HCT116 (cell line): ENCODE measurements at regions not wholly inside any gene's neighbourhood (a gene's known extent, or its start where the extent isn't known, plus 50 kb on each side); places are given as distances from the start of the nearest gene placed in this dataset.

Source experiments
- ATAC-seq: fragments of 200-7000 bp; cut with Tn5 transposase; 2 replicates; pipeline ENCODE4 v1.9.1; 2020; ENCODE audit warnings: mild to moderate bottlenecking, moderate library complexity
- BruUV-seq: library from RNA; stranded (reverse); fragments of 400-500 nt; replicated peaks from 2 replicates; lab custom pipeline; 2021; lab: Mats Ljungman, UMichigan
- CTCF ChIA-PET: fragments of 300-600 bp; sonication (Branson Sonifier 250); formaldehyde crosslinking; loops from one replicate; lab custom pipeline; 2021; ENCODE audit warnings: antibody characterized with exemption; lab: Charles Lee
- POLR2A ChIA-PET: fragments of 300-600, 350-600 bp; sonication (Branson Sonifier 250); formaldehyde crosslinking; loops from one replicate; lab custom pipeline; 2021; ENCODE audit warnings: antibody characterized with exemption; lab: Charles Lee
- RAD21 ChIA-PET, 2 experiments: fragments of 300-600 bp; sonication (Branson Sonifier 250); formaldehyde crosslinking; loops; one replicate each; lab custom pipeline; 2023; ENCODE audit warnings: low total read pairs in 2 of 2; ENCODE audit not compliant: uncharacterized antibody in 2 of 2, unreplicated experiment in 2 of 2, low non-redundant PET in 1 of 2; lab: Charles Lee
- DNase-seq: peaks from one replicate; pipeline ENCODE4 v3.0.0-alpha.2; 2010; ENCODE audit warnings: low read depth, low spot score
- H2AFZ ChIP-seq: fragments of 200-600 bp; shearing (Covaris generic), sonication (generic); 2 replicates; pipeline ENCODE4 v1.6.1; 2017; ENCODE audit warnings: low read depth, mixed run types, mixed read lengths, antibody characterized with exemption, low read length; ENCODE audit not compliant: poor library complexity, severe bottlenecking
- H3K27ac ChIP-seq: 2 replicates; pipeline ENCODE4 v1.5.1; 2012; ENCODE audit warnings: low read depth, low read length
- H3K27me3 ChIP-seq: fragments of 200-600 bp; sonication (generic); 2 replicates; pipeline ENCODE4 v1.6.1; 2016; ENCODE audit warnings: mixed run types, low read length, mixed read lengths; ENCODE audit not compliant: insufficient read depth
- H3K36me3 ChIP-seq, 2 experiments: fragments of 200-500 bp in 1 of 2; fragments of 200-600 bp in 1 of 2; sonication (Bioruptor generic) in 1 of 2; sonication (generic) in 1 of 2; 2 replicates each; pipeline versions ENCODE4 v1.5.1 to v1.6.1; 2014 to 2016; ENCODE audit warnings: low read length in 2 of 2, inconsistent platforms in 1 of 2, mixed read lengths in 1 of 2, mixed run types in 1 of 2; ENCODE audit not compliant: insufficient read depth in 2 of 2, control insufficient read depth in 1 of 2
- H3K4me1 ChIP-seq, 2 experiments: fragments of 200-600 bp in 1 of 2; sonication (generic) in 1 of 2; 2 replicates each; pipeline versions ENCODE4 v1.5.1 to v1.6.1; 2012 to 2017; ENCODE audit warnings: low read length in 2 of 2, inconsistent platforms in 1 of 2, mild to moderate bottlenecking in 1 of 2, mixed read lengths in 1 of 2, mixed run types in 1 of 2, moderate library complexity in 1 of 2; ENCODE audit not compliant: insufficient read depth in 2 of 2, control insufficient read depth in 1 of 2
- H3K4me2 ChIP-seq: fragments of 200-600 bp; sonication (generic); 2 replicates; pipeline ENCODE4 v1.6.1; 2017; ENCODE audit warnings: mixed run types, low read length, mixed read lengths
- H3K4me3 ChIP-seq, 2 experiments: fragments of 200-600 bp in 1 of 2; sonication (generic) in 1 of 2; replicated peaks in 1 of 2; 2 replicates each; pipeline ENCODE4 v1.5.1; 2011 to 2016; ENCODE audit warnings: low read length in 2 of 2, control low read depth in 1 of 2, low read depth in 1 of 2, mild to moderate bottlenecking in 1 of 2, mixed read lengths in 1 of 2, mixed run types in 1 of 2
- H3K79me2 ChIP-seq: fragments of 200-600 bp; sonication (generic); 2 replicates; pipeline ENCODE4 v1.6.1; 2017; ENCODE audit warnings: mild to moderate bottlenecking, mixed run types, low read length, moderate library complexity, mixed read lengths; ENCODE audit not compliant: insufficient read depth
- H3K9ac ChIP-seq: fragments of 200-600 bp; sonication (generic); 2 replicates; pipeline ENCODE4 v1.6.1; 2016; ENCODE audit warnings: low read length, mixed read lengths
- H3K9me2 ChIP-seq: fragments of 200-600 bp; sonication (generic), shearing (Covaris generic); 2 replicates; pipeline ENCODE4 v1.6.1; 2017; ENCODE audit warnings: mixed run types, mild to moderate bottlenecking, moderate library complexity; ENCODE audit not compliant: insufficient read depth
- H3K9me3 ChIP-seq, 2 experiments: fragments of 200-500 bp in 1 of 2; fragments of 200-600 bp in 1 of 2; sonication (Bioruptor generic) in 1 of 2; sonication (generic) in 1 of 2; 2 replicates each; pipeline ENCODE4 v1.6.1; 2014 to 2017; ENCODE audit warnings: low read length in 2 of 2, mixed read lengths in 2 of 2, inconsistent platforms in 1 of 2, low read depth in 1 of 2, mild to moderate bottlenecking in 1 of 2, mixed run types in 1 of 2, moderate library complexity in 1 of 2; ENCODE audit not compliant: control insufficient read depth in 1 of 2, insufficient read depth in 1 of 2
- H4K20me1 ChIP-seq: fragments of 200-600 bp; sonication (generic), shearing (Covaris generic); 2 replicates; pipeline ENCODE4 v1.6.1; 2017; ENCODE audit warnings: mixed run types, mild to moderate bottlenecking, moderate library complexity; ENCODE audit not compliant: insufficient read depth
- CEBPB ChIP-seq: IDR thresholded peaks from 2 replicates; pipeline ENCODE4 v1.6.1; 2012; ENCODE audit warnings: low read depth
- CTCF ChIP-seq, 3 experiments: fragments of 200-600 bp in 1 of 3; sonication (generic) in 1 of 3; IDR thresholded peaks in 2 of 3; conservative IDR thresholded peaks in 1 of 3; 2 replicates each; pipeline ENCODE4 v1.5.1; 2012 to 2017; ENCODE audit warnings: low read depth in 2 of 3, low read length in 2 of 3, antibody characterized with exemption in 1 of 3, borderline replicate concordance in 1 of 3, control low read depth in 1 of 3, mild to moderate bottlenecking in 1 of 3, mixed read lengths in 1 of 3, mixed run types in 1 of 3, moderate library complexity in 1 of 3; ENCODE audit not compliant: insufficient read depth in 1 of 3
- EGR1 ChIP-seq: IDR thresholded peaks from 2 replicates; pipeline ENCODE4 v1.6.1; 2012; ENCODE audit warnings: low read depth
- ELF1 ChIP-seq: IDR thresholded peaks from 2 replicates; pipeline ENCODE4 v1.6.1; 2012; ENCODE audit warnings: low read depth, borderline replicate concordance
- FOSL1 ChIP-seq: IDR thresholded peaks from 2 replicates; pipeline ENCODE4 v1.6.1; 2012; ENCODE audit warnings: low read depth
- JUND ChIP-seq: IDR thresholded peaks from 2 replicates; pipeline ENCODE4 v1.6.1; 2012
- MAX ChIP-seq: IDR thresholded peaks from 2 replicates; pipeline ENCODE4 v1.6.1; 2012
- POLR2A ChIP-seq: IDR thresholded peaks from 2 replicates; pipeline ENCODE4 v1.7.0; 2011; ENCODE audit warnings: borderline replicate concordance; ENCODE audit not compliant: insufficient read depth, insufficient read length; ENCODE audit errors: extremely low read depth
- POLR2AphosphoS5 ChIP-seq: IDR thresholded peaks from 2 replicates; pipeline ENCODE4 v1.6.1; 2011; ENCODE audit warnings: mild to moderate bottlenecking, low read depth, low read length, moderate library complexity
- RAD21 ChIP-seq: IDR thresholded peaks from 2 replicates; pipeline ENCODE4 v1.6.1; 2012; ENCODE audit warnings: low read depth, mild to moderate bottlenecking
- SIN3A ChIP-seq: IDR thresholded peaks from 2 replicates; pipeline ENCODE4 v1.6.1; 2012; ENCODE audit warnings: low read depth
- SP1 ChIP-seq: IDR thresholded peaks from 2 replicates; pipeline ENCODE4 v1.6.1; 2012; ENCODE audit warnings: low read depth
- SRF ChIP-seq: IDR thresholded peaks from 2 replicates; pipeline ENCODE4 v1.6.1; 2012; ENCODE audit warnings: low read depth
- TCF7L2 ChIP-seq: IDR thresholded peaks from 2 replicates; pipeline ENCODE4 v1.7.0; 2011; ENCODE audit warnings: borderline replicate concordance, inconsistent platforms; ENCODE audit not compliant: insufficient read depth, insufficient read length; ENCODE audit errors: extremely low read depth
- YY1 ChIP-seq: IDR thresholded peaks from 2 replicates; pipeline ENCODE4 v1.6.1; 2011; ENCODE audit warnings: low read length, low read depth, moderate library complexity, mild to moderate bottlenecking; ENCODE audit not compliant: insufficient replicate concordance; ENCODE audit errors: extremely low read depth
- ZFX ChIP-seq: fragments of 450-650 bp; IDR thresholded peaks from 2 replicates; pipeline ENCODE4 v1.6.1; 2017
- ZNF274 ChIP-seq: fragments of 200-500 bp; sonication (Bioruptor generic); IDR thresholded peaks from 2 replicates; pipeline ENCODE4 v1.6.1; 2014; ENCODE audit warnings: mild to moderate bottlenecking, low read depth, low read length, inconsistent platforms
- intact Hi-C: fragments of 100-400 bp; cut with micrococcal nuclease; formaldehyde crosslinking; loops from 2 replicates; pipeline ENCODE4 v1.10.0; 2022
- TF ChIP-seq, protein P1 (sequence below): IDR thresholded peaks from 2 replicates; pipeline ENCODE4 v1.6.1; 2012

DNA sequence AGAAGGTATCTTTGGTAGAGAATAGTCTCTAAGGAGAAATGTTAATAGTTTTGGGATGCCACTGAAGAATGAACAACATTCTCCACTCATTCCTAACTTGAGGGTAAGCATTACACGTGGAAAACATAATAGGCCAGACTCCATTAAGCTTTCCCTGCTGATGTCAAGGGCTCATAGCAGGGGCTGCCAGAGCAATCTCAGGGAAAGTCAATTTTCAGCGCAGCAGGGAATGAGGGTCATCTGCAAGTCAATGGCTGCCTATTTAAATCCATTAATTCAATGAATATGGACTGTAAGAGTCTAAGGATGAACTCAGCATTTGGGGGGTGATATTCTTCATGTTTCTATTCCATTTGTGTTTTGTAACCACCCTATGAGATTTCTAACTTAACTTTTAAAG lies 144.2 kb upstream of the ARL4C start:
- no peak overlapping the region for H2AFZ ChIP-seq
- H3K9me3 ChIP-seq = peaks cover 5% of the 10 kb centered on the region in 2 experiments; a peak in 2 of 4 replicates
- ChIA-PET POLR2A (no interaction called here), RAD21 (no interaction called here), CTCF (no interaction called here)
- DNase-seq (no peak), ATAC-seq (no peak)
- H3K9ac ChIP-seq = no peak overlapping the region
- H4K20me1 ChIP-seq = no peaks in the 10 kb centered on the region
- no peak overlapping the region for H3K4me2 ChIP-seq
- no TSS peak for BruUV-seq
- H3K9me2 ChIP-seq = no peaks in the 10 kb centered on the region
- H3K27ac ChIP-seq = no peak overlapping the region
- no peaks in the 10 kb centered on the region for H3K79me2 ChIP-seq
- TF ChIP-seq ZFX = no peak
- TF ChIP-seq TCF7L2 = no peak
- TF ChIP-seq FOSL1 = no peak
- TF ChIP-seq SP1 = no peak
- TF ChIP-seq ELF1 = no peak
- TF ChIP-seq CTCF (IDR thresholded peaks at IDR 0.05 in 2 of 3, conservative IDR thresholded peaks at IDR 0.05 in 1 of 3; ENCODE audit: borderline replicate concordance in 1 of 3, insufficient read depth in 1 of 3, low read depth in 2 of 3, low read length in 2 of 3) = no peak
- no peak for TF ChIP-seq YY1
- no peak for TF ChIP-seq ZNF274
- no peak for TF ChIP-seq MAX
- TF ChIP-seq, protein P1, sequence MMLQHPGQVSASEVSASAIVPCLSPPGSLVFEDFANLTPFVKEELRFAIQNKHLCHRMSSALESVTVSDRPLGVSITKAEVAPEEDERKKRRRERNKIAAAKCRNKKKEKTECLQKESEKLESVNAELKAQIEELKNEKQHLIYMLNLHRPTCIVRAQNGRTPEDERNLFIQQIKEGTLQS = no peak
- no peak for TF ChIP-seq POLR2AphosphoS5
- no peak for TF ChIP-seq RAD21
- no peak for TF ChIP-seq CEBPB
- no peak for TF ChIP-seq SIN3A
- no peak for TF ChIP-seq EGR1
- TF ChIP-seq SRF = no peak
- no peak for TF ChIP-seq POLR2A
- no peak for TF ChIP-seq JUND
- H3K4me1 ChIP-seq = no peaks in the 10 kb centered on the region
- H3K36me3 ChIP-seq = no peaks in the 10 kb centered on the region
- H3K27me3 ChIP-seq = no peaks in the 10 kb centered on the region
- intact Hi-C loops = no loop called here
- H3K4me3 ChIP-seq = no peak overlapping the region
